Neural progenitor cell (in vitro differentiated cells): ENCODE measurements at regions not wholly inside any gene's neighbourhood (a gene's known extent, or its start where the extent isn't known, plus 50 kb on each side); places are given as distances from the start of the nearest gene placed in this dataset.

Experiments
- DNase-seq: peaks from one replicate; pipeline ENCODE4 v3.0.0-alpha.2; 2016; ENCODE audit warnings: low spot score
- H2AFZ ChIP-seq: fragments of 200-600 bp; sonication (generic); replicated peaks from 2 replicates; pipeline ENCODE4 v1.6.1; 2016; ENCODE audit warnings: antibody characterized with exemption
- H3F3A ChIP-seq: fragments of 200-600 bp; sonication (generic); 2 replicates; pipeline ENCODE4 v1.6.1; 2016; ENCODE audit warnings: antibody characterized with exemption, low read depth
- H3K27ac ChIP-seq: fragments of 200-600 bp; sonication (generic); 2 replicates; pipeline ENCODE4 v1.5.1; 2016; ENCODE audit warnings: mild to moderate bottlenecking
- H3K27me3 ChIP-seq: fragments of 200-600 bp; sonication (generic); 2 replicates; pipeline ENCODE4 v1.6.1; 2016; ENCODE audit warnings: mild to moderate bottlenecking, moderate library complexity
- H3K36me3 ChIP-seq: fragments of 200-600 bp; sonication (generic); 2 replicates; pipeline ENCODE4 v1.5.1; 2016
- H3K4me1 ChIP-seq: fragments of 200-600 bp; sonication (generic); 2 replicates; pipeline ENCODE4 v1.6.1; 2016; ENCODE audit warnings: mixed run types
- H3K4me2 ChIP-seq: fragments of 200-600 bp; sonication (generic); 2 replicates; pipeline ENCODE4 v1.6.1; 2016
- H3K4me3 ChIP-seq: fragments of 200-600 bp; sonication (generic); 2 replicates; pipeline ENCODE4 v1.5.1; 2016
- H3K79me2 ChIP-seq: fragments of 200-600 bp; sonication (generic); 2 replicates; pipeline ENCODE4 v1.6.1; 2016; ENCODE audit warnings: low read depth
- H3K9ac ChIP-seq: fragments of 200-600 bp; sonication (generic); 2 replicates; pipeline ENCODE4 v1.6.1; 2016
- H3K9me3 ChIP-seq: fragments of 200-600 bp; sonication (generic); 2 replicates; pipeline ENCODE4 v1.5.1; 2016; ENCODE audit warnings: low read depth
- H4K20me1 ChIP-seq: fragments of 200-600 bp; sonication (generic); 2 replicates; pipeline ENCODE4 v1.6.1; 2016; ENCODE audit warnings: low read depth
- H3K27ac Mint-ChIP-seq: 3 replicates; pipeline ENCODE4 v1.8.0; 2021; ENCODE audit warnings: mixed read lengths
- H3K27me3 Mint-ChIP-seq: 2 replicates; pipeline ENCODE4 v1.8.0; 2022; ENCODE audit warnings: low read depth, mild to moderate bottlenecking, inconsistent platforms, moderate library complexity, mixed read lengths; ENCODE audit not compliant: insufficient read depth
- H3K36me3 Mint-ChIP-seq: 3 replicates; pipeline ENCODE4 v1.8.0; 2021; ENCODE audit warnings: mixed read lengths
- H3K4me1 Mint-ChIP-seq: 3 replicates; pipeline ENCODE4 v1.8.0; 2021; ENCODE audit warnings: mixed read lengths
- H3K4me3 Mint-ChIP-seq: 3 replicates; pipeline ENCODE4 v1.8.0; 2021; ENCODE audit warnings: mild to moderate bottlenecking, moderate library complexity, mixed read lengths
- H3K9me3 Mint-ChIP-seq: 3 replicates; pipeline ENCODE4 v1.8.0; 2020; ENCODE audit warnings: mixed read lengths
- CTCF ChIP-seq: fragments of 200-600 bp; sonication (generic); IDR thresholded peaks from 2 replicates; pipeline ENCODE4 v1.5.1; 2017; ENCODE audit warnings: antibody characterized with exemption, mild to moderate bottlenecking
- EZH2 ChIP-seq: fragments of 200-600 bp; sonication (generic); IDR thresholded peaks from 2 replicates; pipeline ENCODE4 v1.6.1; 2017; ENCODE audit warnings: antibody characterized with exemption, mild to moderate bottlenecking, moderate library complexity
- EZH2phosphoT487 ChIP-seq: fragments of 200-600 bp; sonication (generic); IDR thresholded peaks from 2 replicates; pipeline ENCODE4 v1.6.1; 2017; ENCODE audit warnings: antibody characterized with exemption

GRCh38 chr9:87249029-87249428 lies 248.6 kb upstream of the DAPK1 start:
- H3K4me3 ChIP-seq: no peak overlapping the region
- H3K36me3 Mint-ChIP-seq: no peaks in the 10 kb centered on the region
- H3K79me2 ChIP-seq: no peaks in the 10 kb centered on the region
- H3K27me3 ChIP-seq: no peaks in the 10 kb centered on the region
- H3K4me2 ChIP-seq: no peak overlapping the region
- no peak overlapping the region for H3K27ac Mint-ChIP-seq
- H2AFZ ChIP-seq: no peak overlapping the region
- H3K9ac ChIP-seq: no peak overlapping the region
- no peaks in the 10 kb centered on the region for H3F3A ChIP-seq
- H3K27me3 Mint-ChIP-seq: peaks cover 4% of the 10 kb centered on the region
- TF ChIP-seq CTCF (no peak), EZH2 (no peak), EZH2phosphoT487 (no peak)
- H3K4me1 ChIP-seq: no peaks in the 10 kb centered on the region
- H3K4me3 Mint-ChIP-seq: no peak overlapping the region
- DNase-seq: no peak
- peaks cover 7% of the 10 kb centered on the region for H3K4me1 Mint-ChIP-seq
- H3K27ac ChIP-seq: no peak overlapping the region
- H3K9me3 Mint-ChIP-seq: no peaks in the 10 kb centered on the region
- H4K20me1 ChIP-seq: no peaks in the 10 kb centered on the region
- no peaks in the 10 kb centered on the region for H3K9me3 ChIP-seq
- H3K36me3 ChIP-seq: no peaks in the 10 kb centered on the region

- H3K4me3 Mint-ChIP-seq: no peak overlapping the region
- H3K27me3 Mint-ChIP-seq: peaks cover 4% of the 10 kb centered on the region
- Histone ChIP-seq H3K27me3 (no peaks in the 10 kb centered on the region), H3K4me2 (no peak overlapping the region), H3K9ac (no peak overlapping the region), H3K79me2 (no peaks in the 10 kb centered on the region), H3K27ac (no peak overlapping the region), H3K9me3 (no peaks in the 10 kb centered on the region), H3K4me3 (no peak overlapping the region), H3F3A (no peaks in the 10 kb centered on the region), H2AFZ (no peak overlapping the region), H4K20me1 (no peaks in the 10 kb centered on the region), H3K36me3 (no peaks in the 10 kb centered on the region), H3K4me1 (no peaks in the 10 kb centered on the region)
- TF ChIP-seq CTCF (peak; percentile 28), EZH2phosphoT487 (no peak)
- no peaks in the 10 kb centered on the region for H3K9me3 Mint-ChIP-seq
- H3K36me3 Mint-ChIP-seq: no peaks in the 10 kb centered on the region
- no peak overlapping the region for H3K27ac Mint-ChIP-seq
- DNase-seq: peak; percentile 11
- H3K4me1 Mint-ChIP-seq: peaks cover under 1% of the 10 kb centered on the region
Measured at GRCh38 chr9:87250205-87250604, 247.5 kb upstream of the DAPK1 start.

GRCh38 chr9:87255431-87256155 lies 242.1 kb upstream of the DAPK1 start:
- peaks cover 6% of the 10 kb centered on the region for H3K27me3 Mint-ChIP-seq
- no peak overlapping the region for H3K4me3 Mint-ChIP-seq
- no peaks in the 10 kb centered on the region for H3K9me3 ChIP-seq
- no peaks in the 10 kb centered on the region for H3K36me3 ChIP-seq
- DNase-seq: no peak
- H3K9me3 Mint-ChIP-seq: no peaks in the 10 kb centered on the region
- no peaks in the 10 kb centered on the region for H4K20me1 ChIP-seq
- H3K27ac Mint-ChIP-seq: no peak overlapping the region
- H3K4me1 ChIP-seq: no peaks in the 10 kb centered on the region
- no peak overlapping the region for H3K4me2 ChIP-seq
- no peaks in the 10 kb centered on the region for H3K27me3 ChIP-seq
- H3K79me2 ChIP-seq: no peaks in the 10 kb centered on the region
- no peak overlapping the region for H2AFZ ChIP-seq
- H3F3A ChIP-seq: no peaks in the 10 kb centered on the region
- H3K4me1 Mint-ChIP-seq: peaks cover 9% of the 10 kb centered on the region
- no peak for TF ChIP-seq CTCF
- TF ChIP-seq EZH2phosphoT487: no peak
- no peak for TF ChIP-seq EZH2
- H3K36me3 Mint-ChIP-seq: no peaks in the 10 kb centered on the region
- no peak overlapping the region for H3K4me3 ChIP-seq
- H3K9ac ChIP-seq: no peak overlapping the region
- H3K27ac ChIP-seq: no peak overlapping the region
